H1 (cell line): ENCODE measurements at regions not wholly inside any gene's neighbourhood (a gene's known extent, or its start where the extent isn't known, plus 50 kb on each side); places are given as distances from the start of the nearest gene placed in this dataset.

Experiments
- CHD1 ChIP-seq: IDR thresholded peaks from 2 replicates; pipeline ENCODE4 v1.6.1; 2012; ENCODE audit warnings: low read depth, low read length, improper control_type of control experiment
- CTBP2 ChIP-seq: IDR thresholded peaks from 2 replicates; pipeline ENCODE4 v1.7.0; 2011; ENCODE audit warnings: borderline replicate concordance, mild to moderate bottlenecking, moderate library complexity, mixed read lengths, low read length; ENCODE audit not compliant: insufficient read depth, insufficient read length
- JUN ChIP-seq: IDR thresholded peaks from 2 replicates; pipeline ENCODE4 v1.6.1; 2011; ENCODE audit warnings: low read depth, mild to moderate bottlenecking, improper control_type of control experiment, low read length
- NRF1 ChIP-seq: IDR thresholded peaks from 2 replicates; pipeline ENCODE4 v1.6.1; 2011; ENCODE audit warnings: mild to moderate bottlenecking, low read depth, low read length, improper control_type of control experiment
- SIX5 ChIP-seq: IDR thresholded peaks from 2 replicates; pipeline ENCODE4 v1.6.1; 2011; ENCODE audit warnings: mild to moderate bottlenecking, low read depth, low read length
- TAF1 ChIP-seq: IDR thresholded peaks from 2 replicates; pipeline ENCODE4 v1.6.1; 2011; ENCODE audit warnings: mild to moderate bottlenecking, low read depth, low read length
- TF ChIP-seq, protein P1 (sequence below), 3 experiments: IDR thresholded peaks; 1 replicate in 2 of 3; 2 replicates in 1 of 3; pipeline versions ENCODE4 v1.5.1 to v1.6.1; 2011; ENCODE audit warnings: low read length in 3 of 3, mild to moderate bottlenecking in 3 of 3, inconsistent platforms in 2 of 3, low read depth in 1 of 3, moderate library complexity in 1 of 3; ENCODE audit not compliant: insufficient read depth in 1 of 3; ENCODE audit errors: control extremely low read depth in 1 of 3
- TF ChIP-seq, protein P2 (sequence below): fragments of 300-600 bp; sonication (generic); IDR thresholded peaks from 2 replicates; pipeline ENCODE4 v1.7.1; 2012; ENCODE audit warnings: low read length, moderate library complexity, mild to moderate bottlenecking, inconsistent platforms; ENCODE audit not compliant: insufficient replicate concordance

DNA sequence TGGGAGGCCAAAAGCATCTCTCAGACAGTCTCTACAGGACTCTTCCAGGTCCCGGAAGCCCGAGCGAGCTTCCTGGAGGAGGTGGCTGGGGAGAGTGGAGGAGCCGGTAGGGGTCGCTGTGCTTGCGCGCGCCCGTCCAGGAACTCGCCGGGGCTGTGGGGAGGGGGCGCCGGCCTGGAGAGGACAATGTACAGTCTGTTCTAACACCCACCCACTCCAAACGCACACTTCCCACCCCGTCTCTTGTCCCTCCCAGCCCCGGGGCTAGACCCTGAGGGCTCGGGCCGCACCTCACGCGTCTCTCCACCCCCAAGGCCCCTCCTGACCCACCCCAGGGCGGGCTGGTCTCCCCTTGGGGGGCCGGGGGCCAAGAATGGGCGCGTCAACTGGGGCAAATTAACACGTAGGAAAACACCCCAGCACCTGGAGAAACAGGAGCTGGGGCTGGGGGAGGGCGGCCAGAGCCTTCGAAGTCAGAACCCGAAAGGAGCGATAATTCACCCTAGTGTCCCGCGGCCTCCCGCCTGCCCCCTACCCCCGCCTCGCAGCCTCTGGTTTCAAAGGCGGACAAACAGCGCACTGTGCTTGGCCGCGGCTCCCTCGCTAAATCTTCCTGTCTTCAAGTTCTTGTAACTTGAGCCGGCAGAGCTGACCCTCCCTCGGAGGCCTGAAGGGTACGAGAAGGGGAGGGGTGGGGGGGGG lies 103.2 kb upstream of the FOXP4 start (continued):
- TF ChIP-seq, protein P1, sequence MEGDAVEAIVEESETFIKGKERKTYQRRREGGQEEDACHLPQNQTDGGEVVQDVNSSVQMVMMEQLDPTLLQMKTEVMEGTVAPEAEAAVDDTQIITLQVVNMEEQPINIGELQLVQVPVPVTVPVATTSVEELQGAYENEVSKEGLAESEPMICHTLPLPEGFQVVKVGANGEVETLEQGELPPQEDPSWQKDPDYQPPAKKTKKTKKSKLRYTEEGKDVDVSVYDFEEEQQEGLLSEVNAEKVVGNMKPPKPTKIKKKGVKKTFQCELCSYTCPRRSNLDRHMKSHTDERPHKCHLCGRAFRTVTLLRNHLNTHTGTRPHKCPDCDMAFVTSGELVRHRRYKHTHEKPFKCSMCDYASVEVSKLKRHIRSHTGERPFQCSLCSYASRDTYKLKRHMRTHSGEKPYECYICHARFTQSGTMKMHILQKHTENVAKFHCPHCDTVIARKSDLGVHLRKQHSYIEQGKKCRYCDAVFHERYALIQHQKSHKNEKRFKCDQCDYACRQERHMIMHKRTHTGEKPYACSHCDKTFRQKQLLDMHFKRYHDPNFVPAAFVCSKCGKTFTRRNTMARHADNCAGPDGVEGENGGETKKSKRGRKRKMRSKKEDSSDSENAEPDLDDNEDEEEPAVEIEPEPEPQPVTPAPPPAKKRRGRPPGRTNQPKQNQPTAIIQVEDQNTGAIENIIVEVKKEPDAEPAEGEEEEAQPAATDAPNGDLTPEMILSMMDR (IDR thresholded peaks at IDR 0.05; ENCODE audit: control extremely low read depth in 1 of 3, insufficient read depth in 1 of 3, low read depth in 1 of 3, low read length in 3 of 3) = peak; percentile 80 to 87 (median 83)
- TF ChIP-seq JUN (no peak), CHD1 (no peak), TAF1 (peak; percentile 55; the same call in 1 of the 2 replicates), SIX5 (no peak), CTBP2 (no peak), NRF1 (no peak)
- TF ChIP-seq, protein P2, sequence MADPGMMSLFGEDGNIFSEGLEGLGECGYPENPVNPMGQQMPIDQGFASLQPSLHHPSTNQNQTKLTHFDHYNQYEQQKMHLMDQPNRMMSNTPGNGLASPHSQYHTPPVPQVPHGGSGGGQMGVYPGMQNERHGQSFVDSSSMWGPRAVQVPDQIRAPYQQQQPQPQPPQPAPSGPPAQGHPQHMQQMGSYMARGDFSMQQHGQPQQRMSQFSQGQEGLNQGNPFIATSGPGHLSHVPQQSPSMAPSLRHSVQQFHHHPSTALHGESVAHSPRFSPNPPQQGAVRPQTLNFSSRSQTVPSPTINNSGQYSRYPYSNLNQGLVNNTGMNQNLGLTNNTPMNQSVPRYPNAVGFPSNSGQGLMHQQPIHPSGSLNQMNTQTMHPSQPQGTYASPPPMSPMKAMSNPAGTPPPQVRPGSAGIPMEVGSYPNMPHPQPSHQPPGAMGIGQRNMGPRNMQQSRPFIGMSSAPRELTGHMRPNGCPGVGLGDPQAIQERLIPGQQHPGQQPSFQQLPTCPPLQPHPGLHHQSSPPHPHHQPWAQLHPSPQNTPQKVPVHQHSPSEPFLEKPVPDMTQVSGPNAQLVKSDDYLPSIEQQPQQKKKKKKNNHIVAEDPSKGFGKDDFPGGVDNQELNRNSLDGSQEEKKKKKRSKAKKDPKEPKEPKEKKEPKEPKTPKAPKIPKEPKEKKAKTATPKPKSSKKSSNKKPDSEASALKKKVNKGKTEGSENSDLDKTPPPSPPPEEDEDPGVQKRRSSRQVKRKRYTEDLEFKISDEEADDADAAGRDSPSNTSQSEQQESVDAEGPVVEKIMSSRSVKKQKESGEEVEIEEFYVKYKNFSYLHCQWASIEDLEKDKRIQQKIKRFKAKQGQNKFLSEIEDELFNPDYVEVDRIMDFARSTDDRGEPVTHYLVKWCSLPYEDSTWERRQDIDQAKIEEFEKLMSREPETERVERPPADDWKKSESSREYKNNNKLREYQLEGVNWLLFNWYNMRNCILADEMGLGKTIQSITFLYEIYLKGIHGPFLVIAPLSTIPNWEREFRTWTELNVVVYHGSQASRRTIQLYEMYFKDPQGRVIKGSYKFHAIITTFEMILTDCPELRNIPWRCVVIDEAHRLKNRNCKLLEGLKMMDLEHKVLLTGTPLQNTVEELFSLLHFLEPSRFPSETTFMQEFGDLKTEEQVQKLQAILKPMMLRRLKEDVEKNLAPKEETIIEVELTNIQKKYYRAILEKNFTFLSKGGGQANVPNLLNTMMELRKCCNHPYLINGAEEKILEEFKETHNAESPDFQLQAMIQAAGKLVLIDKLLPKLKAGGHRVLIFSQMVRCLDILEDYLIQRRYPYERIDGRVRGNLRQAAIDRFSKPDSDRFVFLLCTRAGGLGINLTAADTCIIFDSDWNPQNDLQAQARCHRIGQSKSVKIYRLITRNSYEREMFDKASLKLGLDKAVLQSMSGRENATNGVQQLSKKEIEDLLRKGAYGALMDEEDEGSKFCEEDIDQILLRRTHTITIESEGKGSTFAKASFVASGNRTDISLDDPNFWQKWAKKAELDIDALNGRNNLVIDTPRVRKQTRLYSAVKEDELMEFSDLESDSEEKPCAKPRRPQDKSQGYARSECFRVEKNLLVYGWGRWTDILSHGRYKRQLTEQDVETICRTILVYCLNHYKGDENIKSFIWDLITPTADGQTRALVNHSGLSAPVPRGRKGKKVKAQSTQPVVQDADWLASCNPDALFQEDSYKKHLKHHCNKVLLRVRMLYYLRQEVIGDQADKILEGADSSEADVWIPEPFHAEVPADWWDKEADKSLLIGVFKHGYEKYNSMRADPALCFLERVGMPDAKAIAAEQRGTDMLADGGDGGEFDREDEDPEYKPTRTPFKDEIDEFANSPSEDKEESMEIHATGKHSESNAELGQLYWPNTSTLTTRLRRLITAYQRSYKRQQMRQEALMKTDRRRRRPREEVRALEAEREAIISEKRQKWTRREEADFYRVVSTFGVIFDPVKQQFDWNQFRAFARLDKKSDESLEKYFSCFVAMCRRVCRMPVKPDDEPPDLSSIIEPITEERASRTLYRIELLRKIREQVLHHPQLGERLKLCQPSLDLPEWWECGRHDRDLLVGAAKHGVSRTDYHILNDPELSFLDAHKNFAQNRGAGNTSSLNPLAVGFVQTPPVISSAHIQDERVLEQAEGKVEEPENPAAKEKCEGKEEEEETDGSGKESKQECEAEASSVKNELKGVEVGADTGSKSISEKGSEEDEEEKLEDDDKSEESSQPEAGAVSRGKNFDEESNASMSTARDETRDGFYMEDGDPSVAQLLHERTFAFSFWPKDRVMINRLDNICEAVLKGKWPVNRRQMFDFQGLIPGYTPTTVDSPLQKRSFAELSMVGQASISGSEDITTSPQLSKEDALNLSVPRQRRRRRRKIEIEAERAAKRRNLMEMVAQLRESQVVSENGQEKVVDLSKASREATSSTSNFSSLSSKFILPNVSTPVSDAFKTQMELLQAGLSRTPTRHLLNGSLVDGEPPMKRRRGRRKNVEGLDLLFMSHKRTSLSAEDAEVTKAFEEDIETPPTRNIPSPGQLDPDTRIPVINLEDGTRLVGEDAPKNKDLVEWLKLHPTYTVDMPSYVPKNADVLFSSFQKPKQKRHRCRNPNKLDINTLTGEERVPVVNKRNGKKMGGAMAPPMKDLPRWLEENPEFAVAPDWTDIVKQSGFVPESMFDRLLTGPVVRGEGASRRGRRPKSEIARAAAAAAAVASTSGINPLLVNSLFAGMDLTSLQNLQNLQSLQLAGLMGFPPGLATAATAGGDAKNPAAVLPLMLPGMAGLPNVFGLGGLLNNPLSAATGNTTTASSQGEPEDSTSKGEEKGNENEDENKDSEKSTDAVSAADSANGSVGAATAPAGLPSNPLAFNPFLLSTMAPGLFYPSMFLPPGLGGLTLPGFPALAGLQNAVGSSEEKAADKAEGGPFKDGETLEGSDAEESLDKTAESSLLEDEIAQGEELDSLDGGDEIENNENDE = no peak
